GOT3 (cell line): ENCODE measurements at regions not wholly inside any gene's neighbourhood (a gene's known extent, or its start where the extent isn't known, plus 50 kb on each side); places are given as distances from the start of the nearest gene placed in this dataset.

ENCODE experiments used
- DNase-seq: peaks from one replicate; lab custom pipeline; 2025; ENCODE audit warnings: mixed read lengths; lab: John Stamatoyannopoulos, UW

- DNase-seq, result no peak
These were observed 159.2 kb downstream of the RPS12 start for GRCh38 chr6:132973514-132973993.

- DNase-seq, result no peak
These were observed 159.8 kb downstream of the RPS12 start for GRCh38 chr6:132974122-132974521.

- no peak for DNase-seq
These were observed 163.0 kb downstream of the RPS12 start for GRCh38 chr6:132977413-132977812.

- DNase-seq, result no peak
These were observed 164.3 kb downstream of the RPS12 start for GRCh38 chr6:132978685-132979084.

GRCh38 chr6:132993738-132994137 lies 179.4 kb downstream of the RPS12 start:
- DNase-seq, result no peak

GRCh38 chr6:132995009-132995408 lies 180.6 kb downstream of the RPS12 start:
- no peak for DNase-seq

GRCh38 chr6:132995432-132995831 lies 181.1 kb downstream of the RPS12 start:
- no peak for DNase-seq

- DNase-seq, result no peak
These were observed 184.0 kb downstream of the RPS12 start for GRCh38 chr6:132998418-132998817.

- no peak for DNase-seq
These were observed 186.7 kb downstream of the RPS12 start for GRCh38 chr6:133001040-133001565.

GRCh38 chr6:133004304-133004884 lies 190.0 kb downstream of the RPS12 start:
- DNase-seq, result no peak

- no peak for DNase-seq
These were observed 198.4 kb downstream of the RPS12 start for GRCh38 chr6:133012774-133013173.

- DNase-seq, result no peak
These were observed 202.3 kb downstream of the RPS12 start for GRCh38 chr6:133016631-133017030.

GRCh38 chr6:133017581-133017980 lies 203.2 kb downstream of the RPS12 start:
- no peak for DNase-seq

GRCh38 chr6:133026705-133027104 lies 212.3 kb downstream of the RPS12 start:
- no peak for DNase-seq

GRCh38 chr6:133033263-133033662 lies 207.9 kb upstream of the EYA4 start:
- no peak for DNase-seq

GRCh38 chr6:133034509-133035206 lies 206.5 kb upstream of the EYA4 start:
- no peak for DNase-seq

- DNase-seq, result no peak
These were observed 200.9 kb upstream of the EYA4 start for GRCh38 chr6:133040094-133040802.

- no peak for DNase-seq
These were observed 200.2 kb upstream of the EYA4 start for GRCh38 chr6:133040803-133041419.

GRCh38 chr6:133042550-133043120 lies 198.5 kb upstream of the EYA4 start:
- no peak for DNase-seq

GRCh38 chr6:133046576-133046975 lies 194.6 kb upstream of the EYA4 start:
- DNase-seq, result no peak

- DNase-seq, result no peak
These were observed 194.0 kb upstream of the EYA4 start for GRCh38 chr6:133047065-133047665.

GRCh38 chr6:133047706-133048105 lies 193.5 kb upstream of the EYA4 start:
- no peak for DNase-seq
